Cardiac fibroblast (primary cell): ENCODE measurements at regions not wholly inside any gene's neighbourhood (a gene's known extent, or its start where the extent isn't known, plus 50 kb on each side); places are given as distances from the start of the nearest gene placed in this dataset.

Source experiments
- DNase-seq, 2 donors: peaks; one replicate each; pipeline versions ENCODE4 v3.0.0 to v3.0.0-alpha.2; 2010; ENCODE audit warnings: low read depth in 2 of 2
- H3K4me3 ChIP-seq, 2 donors: replicated peaks in 1 of 2; 1 replicate in 1 of 2; 2 replicates in 1 of 2; pipeline ENCODE4 v1.5.1; 2011; ENCODE audit warnings: low read depth in 2 of 2, low read length in 2 of 2, mild to moderate bottlenecking in 2 of 2, moderate library complexity in 1 of 2
- CTCF ChIP-seq: IDR thresholded peaks from one replicate; pipeline ENCODE4 v1.5.1; 2011; ENCODE audit warnings: low read depth, mild to moderate bottlenecking, low read length, inconsistent platforms

GRCh38 chr6:168223150-168223549 lies 96.4 kb downstream of the DACT2 start:
- DNase-seq: no peak
- no peak overlapping the region for H3K4me3 ChIP-seq
- no peak for TF ChIP-seq CTCF

DNA sequence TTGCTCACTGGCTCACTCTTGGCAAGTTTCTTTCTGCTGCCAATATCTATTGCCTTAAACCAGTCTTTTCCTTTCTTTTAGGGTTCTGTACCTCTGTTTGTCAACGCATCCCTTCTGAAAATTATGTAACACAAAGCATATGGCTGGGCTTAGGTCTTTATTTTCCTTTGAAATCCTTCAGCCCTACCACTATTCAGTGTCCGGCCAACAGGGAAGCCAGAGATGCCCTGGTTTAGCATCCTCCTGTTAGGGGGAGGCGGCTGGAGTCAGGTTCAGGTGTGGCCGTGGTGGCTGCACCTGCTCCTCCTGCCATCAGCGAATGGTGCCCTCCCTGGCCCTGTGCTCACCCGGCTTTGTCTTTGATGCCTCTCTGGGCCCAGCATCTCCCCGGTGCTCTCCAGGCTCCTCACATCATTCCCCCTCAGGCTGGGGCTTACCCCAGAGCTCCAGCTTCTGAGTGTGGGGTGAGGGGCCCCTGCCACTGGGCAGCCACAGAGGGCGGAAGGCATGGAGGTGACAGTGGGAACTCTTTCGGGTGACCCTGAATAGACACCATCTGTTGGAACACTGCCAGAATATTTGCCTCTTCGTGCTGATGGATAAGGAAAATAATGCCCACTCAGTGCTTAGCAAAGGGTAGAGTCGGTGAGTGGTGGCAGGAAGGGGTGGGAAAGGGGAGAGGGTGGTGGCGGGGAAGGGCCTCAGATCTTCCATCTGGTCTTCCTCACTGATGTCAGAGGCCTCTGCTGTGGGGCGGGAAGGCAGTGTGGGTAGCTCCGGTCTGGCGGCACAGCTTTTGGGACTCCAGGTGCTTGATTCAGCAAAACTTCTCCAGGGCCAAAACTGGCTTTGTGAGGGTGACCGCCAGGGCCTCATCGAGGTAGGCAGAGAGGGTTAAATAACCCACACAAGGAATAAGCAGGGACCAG lies 97.2 kb downstream of the DACT2 start:
- no peak overlapping the region for H3K4me3 ChIP-seq
- no peak for TF ChIP-seq CTCF
- no peak for DNase-seq

DNA sequence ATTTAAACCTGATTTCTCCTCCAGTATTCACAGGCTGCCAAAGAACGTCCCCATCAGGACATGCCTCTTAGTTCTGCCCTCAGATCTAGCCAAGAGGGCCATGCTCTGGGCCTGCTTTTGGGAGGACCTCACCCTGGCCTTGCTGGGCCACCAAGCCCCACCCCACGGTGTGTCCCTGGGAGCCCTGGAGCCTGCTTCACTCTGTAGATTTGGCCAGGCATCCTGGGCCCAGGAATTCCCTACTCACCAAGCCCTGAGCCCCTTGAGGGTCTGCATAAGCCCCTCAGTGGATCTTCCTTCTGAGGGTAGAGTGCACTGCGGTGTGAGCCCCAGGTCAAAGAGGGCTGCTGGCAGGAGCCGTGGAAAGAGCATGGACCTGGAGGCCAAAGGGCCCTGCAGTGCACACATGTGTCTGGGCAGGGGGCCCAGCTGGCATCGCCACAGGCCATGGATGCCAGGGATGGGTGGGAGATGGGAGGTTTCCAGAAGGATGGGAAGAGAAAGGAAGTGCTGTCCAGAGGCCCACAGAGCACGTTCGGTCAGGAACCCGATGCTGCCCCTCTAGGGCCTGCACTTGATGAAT lies 98.0 kb downstream of the DACT2 start:
- H3K4me3 ChIP-seq: no peak overlapping the region
- no peak for DNase-seq
- TF ChIP-seq CTCF: no peak

DNA sequence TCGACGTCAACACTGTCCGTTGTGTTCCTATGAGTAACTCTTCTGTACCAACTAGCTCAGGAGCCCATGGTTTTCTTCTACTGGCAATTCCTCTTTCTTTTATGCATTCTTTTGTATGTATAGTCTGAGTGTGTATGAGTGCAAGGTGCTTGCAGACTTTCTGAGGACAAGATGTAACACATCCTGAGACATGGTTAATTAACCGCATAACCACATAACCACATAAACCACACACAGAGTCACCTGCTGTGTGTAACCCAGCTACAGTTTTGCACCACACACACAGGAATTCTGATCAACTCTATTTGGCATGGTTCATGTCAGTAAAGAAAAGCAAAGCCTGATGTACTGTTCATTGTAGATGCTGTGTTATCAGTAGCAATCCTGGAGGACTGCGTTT lies 98.6 kb downstream of the DACT2 start:
- DNase-seq: no peak
- no peak for TF ChIP-seq CTCF
- no peak overlapping the region for H3K4me3 ChIP-seq

DNA sequence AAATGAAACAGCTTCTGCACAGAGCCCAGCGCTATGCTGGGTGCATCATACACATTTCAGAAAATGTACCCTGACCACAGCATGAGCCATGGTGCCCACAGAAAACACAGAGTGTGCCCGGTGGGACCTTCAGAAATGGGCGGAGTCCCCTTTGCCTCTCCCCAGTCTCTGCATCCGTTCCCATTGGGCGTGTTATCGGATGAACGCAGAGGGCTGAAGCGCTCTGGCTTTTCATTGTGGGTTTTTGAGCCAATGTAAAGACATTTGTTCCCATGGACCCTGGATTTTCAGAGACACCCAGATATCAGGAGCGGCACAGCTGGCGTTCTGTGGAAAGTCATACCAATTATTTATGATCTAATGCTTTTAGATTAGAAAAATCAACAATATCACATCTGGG lies 99.8 kb downstream of the DACT2 start:
- no peak for DNase-seq
- no peak overlapping the region for H3K4me3 ChIP-seq
- no peak for TF ChIP-seq CTCF

DNA sequence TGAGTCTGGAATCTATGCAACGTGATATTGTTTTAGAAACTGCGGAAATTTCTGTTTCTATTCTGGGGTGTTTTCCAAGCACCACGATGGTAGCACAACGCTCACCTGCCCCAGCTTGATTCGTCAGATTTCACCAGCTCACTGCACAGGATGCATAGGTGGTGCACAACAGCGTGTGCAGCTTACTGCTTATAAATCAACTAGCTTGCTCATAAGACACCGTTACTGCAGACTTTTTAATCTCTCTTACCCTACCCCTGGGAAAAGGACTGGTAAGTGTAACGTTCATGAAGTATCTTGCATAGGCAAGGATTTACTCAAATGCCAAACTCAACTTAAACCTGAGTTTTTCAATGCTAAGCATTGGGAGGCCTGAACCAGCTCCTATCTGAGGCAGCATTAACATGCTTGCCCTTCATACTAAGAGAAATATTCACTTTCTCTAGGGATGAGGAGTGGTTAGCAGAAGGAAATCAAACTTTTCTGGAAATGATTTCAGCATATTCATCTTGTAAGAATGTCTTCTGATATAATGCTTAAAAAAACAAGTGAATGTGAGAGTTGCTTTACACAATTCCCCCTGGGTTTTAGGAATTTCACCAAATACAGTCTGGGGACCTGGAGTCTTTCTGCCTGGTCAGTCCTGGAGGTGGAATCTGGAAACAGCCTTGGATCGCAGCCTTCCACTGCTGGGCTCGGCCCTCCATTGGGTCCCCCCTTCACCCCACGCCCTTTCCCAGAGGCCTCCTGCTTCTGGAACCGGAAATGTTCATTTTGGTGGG lies 100.6 kb downstream of the DACT2 start:
- no peak overlapping the region for H3K4me3 ChIP-seq
- no peak for TF ChIP-seq CTCF
- peak; percentile 57 to 90 for DNase-seq
